CD4-positive, alpha-beta T cell (primary cell): ENCODE measurements at regions not wholly inside any gene's neighbourhood (a gene's known extent, or its start where the extent isn't known, plus 50 kb on each side); places are given as distances from the start of the nearest gene placed in this dataset.

Source experiments
- ATAC-seq: fragments of 200-7000 bp; cut with Tn5 transposase; one replicate; pipeline ENCODE4 v1.10.0; 2022; ENCODE audit warnings: mild to moderate bottlenecking; ENCODE audit not compliant: poor library complexity
- CTCF ChIA-PET: fragments of 350-600 bp; sonication (Branson Sonifier 250); formaldehyde crosslinking; loops from one replicate; lab custom pipeline; 2021; ENCODE audit warnings: antibody characterized with exemption, inconsistent platforms; lab: Charles Lee
- POLR2A ChIA-PET: fragments of 350-600 bp; sonication (Branson Sonifier 250); formaldehyde crosslinking; loops from one replicate; lab custom pipeline; 2021; ENCODE audit warnings: antibody characterized with exemption, inconsistent platforms; lab: Charles Lee
- DNase-seq, 14 experiments: peaks; one replicate each; pipeline ENCODE4 v3.0.0-alpha.2; 2013 to 2020; ENCODE audit warnings: mixed read lengths in 2 of 14
- H3K27ac ChIP-seq, 2 donors: one replicate each; pipeline versions ENCODE4 v1.5.1 to v1.7.0; 2013; ENCODE audit warnings: low read length in 2 of 2, low read depth in 1 of 2, mild to moderate bottlenecking in 1 of 2
- H3K27me3 ChIP-seq, 2 experiments: 1 replicate in 1 of 2; 2 replicates in 1 of 2; pipeline versions ENCODE4 v1.6.1 to v1.7.0; 2013; ENCODE audit warnings: low read length in 2 of 2, control low read depth in 1 of 2, mild to moderate bottlenecking in 1 of 2, moderate library complexity in 1 of 2; ENCODE audit not compliant: insufficient read depth in 2 of 2, control insufficient read depth in 1 of 2
- H3K36me3 ChIP-seq: one replicate; pipeline ENCODE4 v1.6.1; 2013; ENCODE audit warnings: low read length, control low read depth; ENCODE audit not compliant: insufficient read depth
- H3K4me1 ChIP-seq: one replicate; pipeline ENCODE4 v1.6.1; 2013; ENCODE audit warnings: low read length, control low read depth; ENCODE audit not compliant: insufficient read depth
- H3K4me3 ChIP-seq: one replicate; pipeline ENCODE4 v1.5.1; 2013; ENCODE audit warnings: mild to moderate bottlenecking, low read length, moderate library complexity
- H3K9me3 ChIP-seq, 2 experiments: 1 replicate in 1 of 2; 2 replicates in 1 of 2; pipeline versions ENCODE4 v1.6.1 to v1.7.0; 2013; ENCODE audit warnings: low read length in 2 of 2, mild to moderate bottlenecking in 2 of 2, control low read depth in 1 of 2, moderate library complexity in 1 of 2; ENCODE audit not compliant: control insufficient read depth in 1 of 2, insufficient read depth in 1 of 2
- H3K27ac Mint-ChIP-seq: one replicate; pipeline ENCODE4 v1.8.0; 2020; ENCODE audit warnings: mixed read lengths
- H3K27me3 Mint-ChIP-seq: one replicate; pipeline ENCODE4 v1.8.0; 2021; ENCODE audit warnings: mixed read lengths
- H3K36me3 Mint-ChIP-seq: one replicate; pipeline ENCODE4 v1.8.0; 2021; ENCODE audit warnings: low read depth, mixed read lengths
- H3K4me1 Mint-ChIP-seq: one replicate; pipeline ENCODE4 v1.8.0; 2021; ENCODE audit warnings: low read depth, mixed read lengths
- H3K4me3 Mint-ChIP-seq: one replicate; pipeline ENCODE4 v1.8.0; 2020; ENCODE audit warnings: mild to moderate bottlenecking, mixed read lengths
- H3K9me3 Mint-ChIP-seq: one replicate; pipeline ENCODE4 v1.8.0; 2020; ENCODE audit warnings: mixed read lengths
- intact Hi-C, 2 experiments: fragments of 100-400 bp; cut with DNase I in 1 of 2; cut with micrococcal nuclease in 1 of 2; formaldehyde crosslinking; loops; one replicate each; pipeline versions ENCODE4 v1.15.1 to v1.9.0; 2023 to 2025; cut with DNase I, micrococcal nuclease
- TF ChIP-seq, protein P1 (sequence below): fragments of 200-600 bp; IDR thresholded peaks from one replicate; pipeline ENCODE4 v1.8.0; 2022; ENCODE audit warnings: antibody characterized with exemption, mild to moderate bottlenecking

DNA sequence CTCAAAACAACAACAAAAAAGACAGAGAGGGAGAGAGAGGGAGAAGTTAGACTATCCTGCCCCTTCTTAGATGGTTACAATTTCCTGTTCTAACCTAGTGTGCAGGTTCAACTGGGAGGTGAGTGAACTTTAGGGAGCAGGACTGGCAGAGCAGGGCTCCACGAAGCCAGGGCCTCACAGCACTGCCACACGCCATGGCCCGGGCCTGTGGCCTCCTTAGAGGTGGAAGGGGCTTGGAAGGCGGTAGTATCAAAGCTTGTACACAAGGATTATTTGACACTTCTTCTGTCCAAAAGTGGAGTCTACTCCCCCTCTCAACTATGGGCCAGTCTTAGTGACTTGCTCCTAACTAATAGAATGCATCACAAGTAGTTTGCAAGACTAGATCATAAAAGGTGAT lies 62.9 kb upstream of the TMEM72 start:
- H3K4me3 ChIP-seq, result no peak overlapping the region
- H3K36me3 Mint-ChIP-seq, result no peaks in the 10 kb centered on the region
- H3K9me3 Mint-ChIP-seq, result no peaks in the 10 kb centered on the region
- no peaks in the 10 kb centered on the region for H3K4me1 Mint-ChIP-seq
- intact Hi-C loops, result no loop called here
- H3K27me3 Mint-ChIP-seq, result no peaks in the 10 kb centered on the region
- ChIA-PET POLR2A (interaction anchor here (0.9 kb wide), 1 partner anchor 9 kb away, joined by 3 read pairs; no protein-coding TSS in a partner anchor), CTCF (no interaction called here)
- H3K27me3 ChIP-seq, result no peaks in the 10 kb centered on the region
- no peak for DNase-seq
- peaks cover 0 to 5% of the 10 kb centered on the region in 2 experiments for H3K9me3 ChIP-seq
- H3K27ac Mint-ChIP-seq, result no peak overlapping the region
- TF ChIP-seq, protein P1, sequence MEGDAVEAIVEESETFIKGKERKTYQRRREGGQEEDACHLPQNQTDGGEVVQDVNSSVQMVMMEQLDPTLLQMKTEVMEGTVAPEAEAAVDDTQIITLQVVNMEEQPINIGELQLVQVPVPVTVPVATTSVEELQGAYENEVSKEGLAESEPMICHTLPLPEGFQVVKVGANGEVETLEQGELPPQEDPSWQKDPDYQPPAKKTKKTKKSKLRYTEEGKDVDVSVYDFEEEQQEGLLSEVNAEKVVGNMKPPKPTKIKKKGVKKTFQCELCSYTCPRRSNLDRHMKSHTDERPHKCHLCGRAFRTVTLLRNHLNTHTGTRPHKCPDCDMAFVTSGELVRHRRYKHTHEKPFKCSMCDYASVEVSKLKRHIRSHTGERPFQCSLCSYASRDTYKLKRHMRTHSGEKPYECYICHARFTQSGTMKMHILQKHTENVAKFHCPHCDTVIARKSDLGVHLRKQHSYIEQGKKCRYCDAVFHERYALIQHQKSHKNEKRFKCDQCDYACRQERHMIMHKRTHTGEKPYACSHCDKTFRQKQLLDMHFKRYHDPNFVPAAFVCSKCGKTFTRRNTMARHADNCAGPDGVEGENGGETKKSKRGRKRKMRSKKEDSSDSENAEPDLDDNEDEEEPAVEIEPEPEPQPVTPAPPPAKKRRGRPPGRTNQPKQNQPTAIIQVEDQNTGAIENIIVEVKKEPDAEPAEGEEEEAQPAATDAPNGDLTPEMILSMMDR, result no peak
- H3K4me3 Mint-ChIP-seq, result no peak overlapping the region
- no peak overlapping the region for H3K27ac ChIP-seq
- ATAC-seq, result no peak
- no peaks in the 10 kb centered on the region for H3K36me3 ChIP-seq
- H3K4me1 ChIP-seq, result no peaks in the 10 kb centered on the region

DNA sequence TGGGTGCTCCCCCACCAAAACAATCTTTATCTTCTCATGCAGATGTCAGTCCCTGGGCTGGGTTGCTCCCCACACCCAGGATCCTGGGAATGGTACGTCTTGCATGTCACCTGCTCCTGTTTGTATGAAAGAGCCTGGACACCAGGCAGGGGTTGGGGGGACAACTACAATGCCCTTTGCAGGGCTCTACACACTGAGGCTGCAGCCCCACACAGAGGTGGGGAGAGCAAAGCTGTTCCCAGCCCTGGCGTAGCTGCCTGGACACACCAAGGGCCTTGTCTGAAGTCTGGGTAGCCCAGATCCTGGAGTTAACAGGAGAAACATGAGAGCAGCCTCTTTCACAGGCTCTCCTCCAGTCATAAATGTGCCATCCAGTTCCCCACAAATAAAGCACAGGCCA lies 61.2 kb upstream of the TMEM72 start:
- Histone ChIP-seq H3K36me3 (no peaks in the 10 kb centered on the region), H3K9me3 (peaks cover 0 to 5% of the 10 kb centered on the region in 2 experiments), H3K27me3 (no peaks in the 10 kb centered on the region), H3K27ac (no peak overlapping the region), H3K4me1 (no peaks in the 10 kb centered on the region), H3K4me3 (no peak overlapping the region)
- Mint-ChIP-seq H3K4me1 (no peaks in the 10 kb centered on the region), H3K36me3 (no peaks in the 10 kb centered on the region), H3K4me3 (no peak overlapping the region), H3K27me3 (no peaks in the 10 kb centered on the region), H3K9me3 (no peaks in the 10 kb centered on the region), H3K27ac (no peak overlapping the region)
- intact Hi-C loops, result no loop called here
- ATAC-seq (no peak), DNase-seq (no peak)
- POLR2A ChIA-PET, result no interaction called here
- TF ChIP-seq, protein P1, result no peak
- CTCF ChIA-PET, result no interaction called here

DNA sequence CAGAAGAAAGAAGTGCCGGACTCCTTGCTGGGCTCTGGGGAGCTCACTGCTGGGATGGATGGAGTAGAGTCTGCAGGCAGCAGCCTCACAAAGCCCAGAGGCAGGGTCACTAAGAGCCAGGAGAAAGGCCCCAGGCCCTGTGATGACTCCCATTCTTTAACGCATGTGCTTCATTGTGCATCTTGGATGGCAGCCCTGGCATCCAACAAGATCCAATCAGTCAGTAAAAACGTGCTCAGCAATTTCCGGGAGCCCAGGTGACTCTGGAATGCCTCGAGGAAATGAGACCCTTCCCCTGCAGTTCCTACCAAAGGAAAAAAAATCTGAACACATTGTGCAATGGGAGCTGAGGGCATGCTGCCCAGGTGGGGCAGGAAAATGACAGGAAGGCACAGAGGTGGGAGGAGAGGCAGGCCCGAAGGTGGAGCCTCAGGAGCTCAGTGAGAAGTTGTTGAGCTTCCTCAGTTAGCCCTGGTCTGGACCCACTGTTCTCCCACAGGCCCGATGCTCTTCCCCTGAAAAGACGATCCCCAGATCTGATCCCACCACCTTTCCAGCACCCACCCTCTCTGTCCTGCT lies 60.7 kb upstream of the TMEM72 start:
- TF ChIP-seq, protein P1, result no peak
- CTCF ChIA-PET, result no interaction called here
- Histone ChIP-seq H3K36me3 (no peaks in the 10 kb centered on the region), H3K4me1 (no peaks in the 10 kb centered on the region), H3K27me3 (no peaks in the 10 kb centered on the region), H3K9me3 (peaks cover 0 to 5% of the 10 kb centered on the region in 2 experiments), H3K4me3 (no peak overlapping the region), H3K27ac (no peak overlapping the region)
- POLR2A ChIA-PET, result no interaction called here
- Mint-ChIP-seq H3K36me3 (no peaks in the 10 kb centered on the region), H3K9me3 (no peaks in the 10 kb centered on the region), H3K27me3 (no peaks in the 10 kb centered on the region), H3K4me1 (no peaks in the 10 kb centered on the region), H3K27ac (no peak overlapping the region), H3K4me3 (no peak overlapping the region)
- DNase-seq, result no peak
- intact Hi-C loops, result no loop called here
- no peak for ATAC-seq
